GM21515 (cell line): ENCODE measurements at regions not wholly inside any gene's neighbourhood (a gene's known extent, or its start where the extent isn't known, plus 50 kb on each side); places are given as distances from the start of the nearest gene placed in this dataset.
"Not testable (repeated sequence)": the region's sequence is repeated elsewhere in the genome, so short reads cannot be mapped to it uniquely, and the experiment has no call there.

Experiments used
- ATAC-seq: cut with Tn5 transposase; IDR thresholded peaks from one replicate; pipeline ENCODE4 v1.9.1; 2021; ENCODE audit not compliant: unreplicated experiment

DNA sequence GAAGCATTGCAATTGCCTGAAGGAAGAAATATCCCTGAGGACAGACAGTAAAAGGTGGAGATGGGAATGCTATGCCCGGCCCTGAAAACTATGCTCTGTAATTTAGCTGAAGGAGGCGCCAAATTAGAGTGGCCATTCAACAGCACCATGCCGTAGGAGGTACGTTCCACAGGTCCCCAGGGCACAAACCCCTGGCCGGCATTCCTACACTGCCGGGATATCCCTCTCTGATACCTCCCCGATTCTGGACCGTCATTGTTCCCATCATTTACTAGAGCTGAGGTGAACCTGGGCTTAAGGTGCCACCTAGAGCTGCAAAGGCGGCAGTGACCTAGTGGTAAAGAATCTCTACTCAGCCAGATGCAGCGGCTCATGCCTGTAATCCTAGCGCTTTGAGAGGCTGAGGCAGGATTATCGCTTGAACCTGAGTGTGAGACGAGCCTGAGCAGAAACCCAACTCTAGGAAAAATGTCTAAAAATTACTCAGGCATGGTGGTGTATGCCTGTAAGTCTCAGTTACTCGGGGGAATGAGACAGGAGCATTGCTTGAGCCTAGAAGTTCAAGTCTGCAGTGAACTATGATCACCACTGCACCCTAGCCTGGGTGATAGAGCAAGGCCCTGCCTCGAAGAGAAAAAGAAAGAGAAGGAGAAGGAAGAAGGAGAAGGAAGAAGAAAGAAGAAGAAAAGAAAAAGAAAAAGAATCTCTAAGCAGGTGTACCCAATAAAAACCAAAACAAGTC, 53.0 kb upstream of the TNKS2 start:
- no peak for ATAC-seq

DNA sequence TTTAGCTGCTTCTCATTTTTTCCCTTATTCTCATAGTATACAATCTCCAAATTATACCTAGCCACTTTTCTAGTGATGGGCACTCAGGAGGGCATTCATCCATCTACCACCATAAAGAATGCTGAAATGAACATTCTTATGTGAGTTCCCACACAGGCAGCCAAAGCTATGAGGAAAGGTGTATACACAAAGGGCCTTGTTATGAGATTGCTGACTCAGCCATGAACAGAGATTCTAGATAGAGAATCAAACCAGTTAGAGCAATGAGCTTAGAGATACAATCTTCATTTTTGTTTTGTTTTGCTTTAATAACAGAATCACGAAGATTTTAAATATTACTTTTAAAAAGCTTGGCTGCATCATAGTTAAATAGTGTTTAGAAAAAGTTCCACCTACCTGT, 54.8 kb upstream of the TNKS2 start:
- ATAC-seq, result no peak

DNA sequence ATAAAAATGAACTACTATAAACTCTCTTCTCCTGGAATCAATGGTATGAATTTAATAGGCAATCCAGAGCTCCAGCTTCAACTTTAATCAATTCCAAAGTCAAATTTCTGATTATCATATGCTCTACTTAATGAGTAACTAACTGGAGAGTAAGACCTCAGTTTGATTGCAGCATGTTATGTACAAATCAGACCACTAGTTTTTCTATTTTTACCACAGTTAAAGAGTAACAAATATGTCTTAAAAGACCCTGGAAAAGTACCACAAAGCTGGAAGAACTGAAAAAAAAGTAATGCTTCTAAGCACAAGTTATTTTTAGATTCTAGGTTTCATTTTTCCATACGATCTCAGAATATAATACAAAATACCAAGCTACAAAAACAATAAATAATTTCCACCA, 56.0 kb upstream of the TNKS2 start:
- ATAC-seq, result no peak

DNA sequence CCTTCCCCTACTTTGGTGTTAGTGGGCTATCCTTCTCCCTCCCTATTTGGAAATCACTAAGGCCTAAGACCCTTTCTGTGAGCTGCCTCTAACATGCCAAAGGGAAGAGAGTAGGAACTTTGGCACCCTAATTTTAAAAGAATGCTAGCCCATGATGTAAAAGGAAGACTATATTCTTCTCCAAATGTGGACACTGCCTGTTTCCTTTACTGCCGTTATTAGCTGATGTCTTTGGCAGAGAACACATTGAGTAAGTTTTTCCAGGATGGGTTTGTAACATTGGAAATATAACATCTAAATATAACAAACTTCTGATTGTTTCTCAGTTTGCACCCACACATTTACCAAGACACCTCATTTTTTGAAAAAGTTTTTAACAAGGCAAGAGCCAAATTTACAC, 56.9 kb upstream of the TNKS2 start:
- no peak for ATAC-seq

DNA sequence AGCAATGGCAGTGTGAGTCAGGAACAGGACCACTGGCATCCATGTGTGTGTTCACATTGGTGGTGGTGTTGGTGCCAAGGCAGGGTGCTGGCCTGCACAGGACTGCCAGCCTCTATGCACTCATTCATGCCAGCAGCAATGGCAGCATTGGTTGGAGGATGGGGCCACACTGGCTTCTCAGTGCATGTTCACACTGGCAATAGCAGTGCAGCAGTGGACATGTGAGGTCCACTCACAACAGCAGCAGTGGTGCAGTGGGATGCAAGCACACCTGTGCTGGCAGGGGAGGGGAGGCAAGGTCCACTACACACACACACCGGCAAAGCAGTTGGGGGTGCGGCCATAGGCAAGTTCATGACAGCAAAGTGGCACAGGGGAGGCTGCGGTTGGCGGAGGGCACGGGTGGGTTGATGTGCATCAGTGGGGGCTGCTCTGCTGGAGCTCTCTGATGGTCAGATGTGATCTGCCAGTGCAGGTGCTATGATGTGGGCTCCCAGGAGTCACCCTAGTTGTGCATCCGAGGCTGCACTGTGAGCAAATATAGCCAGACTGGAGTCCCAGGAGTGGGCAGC, 57.8 kb upstream of the TNKS2 start:
- no peak for ATAC-seq

DNA sequence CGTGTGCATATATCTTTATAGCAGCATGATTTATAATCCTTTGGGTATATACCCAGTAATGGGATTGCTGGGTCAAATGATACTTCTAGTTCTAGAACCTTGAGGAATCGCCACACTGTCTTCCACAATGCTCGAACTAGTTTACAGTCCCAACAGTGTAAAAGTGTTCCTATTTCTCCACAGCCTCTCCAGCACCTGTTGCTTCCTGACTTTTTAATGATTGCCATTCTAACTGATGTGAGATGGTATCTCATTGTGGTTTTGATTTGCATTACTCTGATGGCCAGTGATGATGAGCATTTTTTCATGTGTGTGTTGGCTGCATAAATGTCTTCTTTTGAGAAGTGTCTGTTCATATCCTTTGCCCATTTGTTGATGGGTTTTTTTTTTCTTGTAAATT, 66.0 kb upstream of the TNKS2 start:
- ATAC-seq, result not testable (repeated sequence)

DNA sequence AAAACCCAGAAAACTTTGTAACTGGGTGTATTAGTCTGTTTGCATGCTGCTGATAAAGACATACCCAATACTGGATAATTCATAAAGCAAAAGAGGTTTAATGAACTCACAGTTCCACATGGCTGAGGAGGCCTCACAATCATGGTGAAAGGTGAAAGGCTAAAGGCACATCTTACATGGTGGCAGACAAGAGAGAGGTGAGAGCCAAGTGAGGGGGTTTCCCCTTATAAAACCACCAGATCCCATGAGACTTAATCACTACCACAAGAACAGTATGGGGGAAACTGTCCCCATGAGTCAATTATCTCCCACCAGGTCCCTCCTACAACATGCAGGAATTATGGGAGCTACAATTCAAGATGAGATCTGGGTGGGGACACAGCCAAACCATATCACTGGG, 68.9 kb upstream of the TNKS2 start:
- not testable (repeated sequence) for ATAC-seq

DNA sequence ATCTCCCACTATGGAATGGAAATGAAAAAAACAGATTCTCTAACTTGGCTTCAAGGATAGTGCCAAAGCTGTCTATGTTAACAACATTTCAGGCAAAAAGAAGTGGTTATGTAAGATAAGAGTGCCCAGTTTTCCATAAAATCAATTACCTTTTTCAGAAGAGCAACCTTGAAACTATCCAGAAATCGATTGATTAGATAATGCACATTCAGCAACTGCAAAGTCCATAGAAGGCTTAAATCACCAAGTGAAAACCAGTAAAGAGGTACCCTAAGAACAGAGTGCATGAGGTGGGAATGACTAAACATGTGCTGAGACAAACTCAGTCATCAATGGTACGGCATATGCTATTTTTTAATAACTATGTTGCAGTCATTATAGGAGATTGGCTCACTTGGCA, 71.9 kb upstream of the TNKS2 start:
- ATAC-seq, result no peak

DNA sequence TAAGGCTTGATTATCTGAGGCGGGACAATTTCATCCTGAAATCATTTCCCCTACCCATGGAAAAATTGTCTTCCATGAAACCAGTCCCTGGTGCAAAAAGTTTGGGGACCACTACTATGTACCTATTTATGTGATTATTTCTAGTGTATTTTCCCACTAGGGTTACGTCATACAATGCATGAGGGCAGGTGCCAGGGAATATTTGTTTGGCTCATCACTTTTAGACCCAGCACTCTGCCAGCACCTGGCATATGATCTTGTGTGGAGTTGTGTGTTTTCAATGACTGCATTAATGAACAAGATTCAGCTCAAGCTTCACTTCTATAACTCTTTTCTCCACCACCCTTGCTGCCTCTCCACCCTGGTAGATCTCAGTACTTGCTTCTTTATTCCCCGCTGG, 73.3 kb upstream of the TNKS2 start:
- ATAC-seq, result no peak

DNA sequence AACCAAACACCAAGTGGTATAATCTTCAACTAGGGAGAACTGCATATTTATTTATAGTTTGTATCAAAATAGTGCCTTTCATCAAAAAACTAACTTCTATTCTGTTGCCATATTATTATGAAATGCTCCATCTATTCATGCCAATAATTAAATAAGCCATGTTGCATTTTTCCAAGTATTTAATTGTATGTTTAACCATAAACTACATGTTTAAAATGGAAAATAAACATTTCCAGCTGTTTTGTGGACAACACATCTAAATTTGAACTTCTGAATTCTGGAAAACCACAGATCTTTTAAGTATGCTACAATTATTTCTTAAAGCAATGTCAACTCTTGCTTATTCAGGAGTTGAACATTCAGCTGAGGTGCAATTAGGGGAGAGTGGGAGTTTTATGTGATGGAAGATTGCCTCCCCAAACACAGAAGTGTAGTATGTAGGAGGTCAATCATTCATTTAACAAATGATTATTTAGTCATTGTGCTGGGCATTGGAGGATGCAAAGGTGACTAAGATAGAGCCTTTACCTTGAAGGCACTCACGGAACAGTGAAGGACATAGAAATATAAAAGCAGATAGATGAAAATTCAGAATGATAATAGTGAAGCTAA, 80.7 kb upstream of the PPP1R3C start:
- ATAC-seq, result no peak

DNA sequence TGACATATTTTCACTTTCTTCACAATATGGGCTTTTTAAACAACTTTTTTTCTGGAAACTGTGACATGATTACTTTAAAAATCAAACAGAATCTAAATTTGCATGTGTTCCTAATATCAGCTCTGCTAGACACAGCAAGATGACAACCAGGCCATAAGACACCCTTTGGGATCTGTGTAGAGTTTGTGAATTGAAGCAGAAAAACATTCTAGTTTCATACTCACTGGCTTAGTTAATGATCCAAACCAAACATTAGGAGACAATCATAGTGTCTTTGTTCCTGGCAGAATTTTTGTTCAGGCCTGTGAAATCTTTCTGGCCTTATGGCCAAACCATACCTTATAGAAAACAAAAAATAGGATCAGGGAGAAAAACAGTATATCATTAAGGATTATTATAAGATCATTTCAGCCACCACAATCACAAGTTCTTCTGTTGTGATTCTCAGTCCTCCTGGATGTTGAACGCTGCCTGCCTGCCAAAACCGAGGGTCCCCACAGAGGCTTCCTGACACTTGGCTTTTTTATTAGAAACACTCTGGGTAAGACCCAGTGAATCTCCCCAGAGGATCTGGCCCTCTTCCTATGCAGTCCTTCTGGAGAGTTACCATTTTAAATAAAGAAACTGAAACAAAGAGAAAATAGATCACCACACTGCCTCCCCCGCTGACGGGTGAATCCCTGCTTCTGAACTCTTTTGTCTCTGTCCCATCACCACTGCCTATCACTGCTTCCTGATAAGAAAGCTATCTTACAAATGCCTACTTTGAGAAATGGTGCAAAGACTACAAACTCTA, 79.2 kb upstream of the PPP1R3C start:
- ATAC-seq, result peak; percentile 72

DNA sequence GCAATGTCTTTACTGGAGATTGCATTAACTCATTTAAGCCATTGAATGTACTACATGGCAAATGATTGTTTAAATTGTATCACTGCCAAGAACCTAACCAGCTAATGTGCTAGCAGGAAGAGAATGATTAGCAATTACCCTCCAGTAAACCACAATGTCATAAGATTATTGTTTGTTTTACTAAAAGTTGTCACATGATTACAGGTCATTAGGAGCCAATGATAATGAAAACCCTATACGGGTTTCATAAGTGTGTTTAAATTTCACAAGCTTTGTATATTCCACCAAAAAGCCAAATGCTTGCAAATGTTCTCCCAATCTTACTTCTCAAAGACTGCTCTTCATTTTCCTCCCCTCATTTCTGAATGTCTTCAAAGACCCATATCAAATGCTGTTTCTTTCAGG, 76.5 kb upstream of the PPP1R3C start:
- no peak for ATAC-seq

DNA sequence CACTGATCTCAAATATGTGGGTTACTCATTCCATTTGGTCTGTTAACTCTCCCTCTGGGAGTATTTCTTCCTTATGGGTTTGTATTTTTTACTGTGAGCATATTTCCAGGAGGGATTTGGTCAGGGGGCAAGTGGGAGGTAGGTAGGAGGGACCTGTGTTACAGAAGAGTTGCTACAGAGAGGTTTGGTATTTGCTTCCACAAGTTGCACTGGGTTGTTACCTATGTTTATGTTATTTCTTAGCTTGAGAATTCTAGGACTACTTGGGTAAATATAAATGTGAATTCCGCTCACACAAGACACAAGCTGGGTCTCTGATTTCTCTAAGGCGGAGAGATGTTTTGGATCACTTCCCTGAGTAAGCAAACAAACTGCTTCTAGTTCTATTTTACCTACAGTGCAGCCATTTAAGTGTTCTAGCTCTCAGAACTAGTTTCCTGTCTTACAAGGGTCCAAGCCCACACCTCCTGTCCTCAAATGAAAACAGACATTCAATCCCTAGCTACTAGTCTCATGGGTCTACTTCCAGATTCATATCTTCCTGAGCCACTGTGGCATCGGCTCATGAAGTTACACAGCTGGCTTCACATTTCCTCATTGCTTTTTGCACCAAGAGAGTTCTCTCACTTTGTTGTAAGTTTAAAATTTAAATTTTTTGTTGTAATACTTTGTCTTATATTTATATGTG, 75.4 kb upstream of the PPP1R3C start:
- no peak for ATAC-seq

DNA sequence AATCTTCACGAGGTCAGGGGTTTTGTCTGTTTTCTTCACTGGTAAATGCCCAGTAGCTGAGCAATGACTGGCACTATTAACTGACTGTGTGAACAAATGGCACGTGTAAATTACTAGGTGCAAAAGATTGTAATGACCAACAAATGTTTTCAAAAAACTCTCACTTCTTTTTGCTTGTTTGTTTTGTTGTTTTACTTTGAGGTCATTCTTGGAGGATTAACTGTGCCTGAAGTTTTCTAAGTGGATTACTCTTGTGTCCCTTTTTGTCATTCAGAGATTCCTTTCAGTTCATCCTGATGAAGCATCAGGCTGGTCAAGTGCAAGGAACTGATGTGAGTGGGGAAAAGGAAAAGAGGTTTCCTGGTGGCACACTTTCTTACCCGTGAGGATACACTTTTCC, 74.4 kb upstream of the PPP1R3C start:
- no peak for ATAC-seq

DNA sequence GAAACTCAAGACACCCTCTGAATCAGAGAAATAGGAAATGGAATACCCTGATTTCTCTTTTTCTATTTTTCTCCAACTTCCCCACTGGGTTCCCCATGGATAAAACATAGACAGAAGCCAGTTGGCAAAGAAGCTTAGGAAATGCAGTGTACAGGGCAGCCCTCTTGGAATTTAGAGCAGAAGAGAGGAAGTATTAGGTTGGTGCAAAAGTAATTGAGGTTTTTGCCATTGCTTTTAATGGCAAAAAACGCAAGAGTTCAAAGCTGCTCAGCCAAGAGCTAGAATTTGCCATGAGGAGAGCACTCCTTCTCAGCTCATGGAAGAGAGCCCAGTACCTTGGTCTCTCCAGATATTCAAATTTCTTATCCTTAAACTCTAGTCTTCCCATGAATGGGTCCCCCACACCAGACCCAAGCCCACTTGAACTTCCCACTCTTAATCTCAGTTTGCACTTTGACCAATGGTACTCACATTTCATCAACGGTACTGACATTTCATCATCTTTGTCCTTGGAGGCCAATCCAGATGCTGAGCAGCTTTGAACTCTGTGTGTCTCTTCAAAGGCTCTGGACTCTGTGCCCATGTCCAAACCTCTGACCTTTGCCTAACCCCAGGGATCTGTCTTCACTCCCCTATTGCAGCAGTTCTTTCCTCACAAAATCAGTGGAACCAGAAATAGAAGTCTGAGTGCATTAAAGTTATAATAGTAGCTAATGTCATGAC, 73.2 kb upstream of the PPP1R3C start:
- no peak for ATAC-seq

DNA sequence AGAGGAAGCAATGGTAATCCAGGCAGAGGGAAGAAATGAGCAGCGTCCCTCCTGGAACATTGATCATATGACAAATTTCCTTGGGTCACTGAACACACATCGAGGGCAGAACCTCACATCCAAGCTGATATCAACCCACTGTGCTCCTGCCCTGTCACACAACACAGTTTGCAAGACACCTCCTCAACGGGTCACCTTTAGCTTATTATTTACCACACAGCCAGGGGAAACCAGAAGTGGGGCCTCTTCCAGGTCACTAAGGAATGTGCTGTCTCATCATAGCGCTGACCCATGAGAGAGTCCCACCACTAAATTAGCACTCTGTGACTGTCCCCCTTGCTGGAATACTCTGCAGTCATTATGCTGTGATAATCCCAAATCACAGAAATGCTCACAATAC, 69.7 kb upstream of the PPP1R3C start:
- ATAC-seq, result no peak

DNA sequence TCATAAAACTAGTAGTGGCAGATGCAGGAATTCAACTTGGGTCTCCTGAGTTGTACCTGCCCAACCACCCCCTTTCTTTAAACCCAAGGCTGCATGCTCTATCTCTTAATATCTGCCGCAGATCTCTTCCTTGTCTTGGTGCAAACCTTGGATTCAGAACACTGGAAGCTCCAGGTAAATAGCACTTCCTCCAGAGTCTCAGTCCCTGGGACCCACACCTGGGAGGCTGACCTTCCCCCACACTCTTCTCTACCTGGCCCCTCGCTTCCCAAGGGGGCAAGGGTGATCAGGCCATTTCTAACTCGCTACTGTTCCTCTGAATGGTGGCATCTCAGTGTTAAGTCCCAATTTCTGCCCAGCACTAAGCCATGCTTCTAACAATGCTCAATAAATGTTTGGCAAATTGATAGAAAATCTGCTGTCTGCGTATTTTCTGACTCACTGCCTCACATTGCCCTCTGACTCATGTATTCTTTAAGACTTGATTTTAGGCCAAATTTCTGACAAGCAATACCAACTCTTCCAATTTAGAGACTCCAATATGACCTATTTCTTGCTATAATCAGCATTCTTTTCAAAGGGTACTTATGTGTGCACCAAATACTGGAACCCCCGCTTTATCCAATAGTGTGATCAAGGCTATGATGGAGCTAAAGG, 68.0 kb upstream of the PPP1R3C start:
- ATAC-seq, result no peak

DNA sequence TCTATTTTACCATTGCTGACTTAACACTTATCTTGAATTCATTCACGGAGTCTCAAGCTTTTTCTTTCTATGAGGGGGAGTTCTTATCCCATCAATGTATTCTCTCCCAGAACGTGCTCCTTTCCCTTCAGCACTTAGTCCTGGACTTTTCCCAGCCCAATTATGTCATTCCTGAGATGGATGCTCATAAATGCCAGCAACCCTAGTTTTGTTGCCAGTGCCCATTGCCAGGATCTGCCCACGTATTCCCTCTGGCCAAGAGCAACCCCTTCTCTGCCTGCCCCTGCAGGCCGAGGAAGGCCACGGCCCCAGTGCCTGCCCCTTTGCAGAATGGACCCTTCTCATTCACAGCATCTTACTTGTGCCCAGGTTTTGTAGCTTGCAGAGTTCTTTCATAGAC, 67.4 kb upstream of the PPP1R3C start:
- ATAC-seq, result no peak

DNA sequence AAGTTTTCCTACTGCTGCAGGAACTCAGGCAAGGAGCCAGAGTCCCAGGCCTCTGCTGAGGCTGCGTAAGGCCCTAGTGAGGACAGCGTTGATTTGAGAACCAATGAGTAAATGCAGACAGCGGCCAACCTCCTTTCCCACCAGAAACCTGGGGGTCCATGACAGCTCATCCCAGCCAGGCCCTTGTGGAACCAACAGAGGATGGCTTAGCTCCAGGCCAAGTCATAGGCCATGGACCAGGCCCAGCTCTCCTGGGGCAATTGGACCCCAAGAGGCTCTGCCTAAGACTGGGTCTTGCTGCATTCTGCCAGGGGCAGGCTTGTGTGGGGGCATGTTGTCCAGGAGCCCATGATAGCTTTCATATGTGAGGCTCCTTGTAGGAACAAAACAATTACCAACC, 65.4 kb upstream of the PPP1R3C start:
- ATAC-seq, result no peak

DNA sequence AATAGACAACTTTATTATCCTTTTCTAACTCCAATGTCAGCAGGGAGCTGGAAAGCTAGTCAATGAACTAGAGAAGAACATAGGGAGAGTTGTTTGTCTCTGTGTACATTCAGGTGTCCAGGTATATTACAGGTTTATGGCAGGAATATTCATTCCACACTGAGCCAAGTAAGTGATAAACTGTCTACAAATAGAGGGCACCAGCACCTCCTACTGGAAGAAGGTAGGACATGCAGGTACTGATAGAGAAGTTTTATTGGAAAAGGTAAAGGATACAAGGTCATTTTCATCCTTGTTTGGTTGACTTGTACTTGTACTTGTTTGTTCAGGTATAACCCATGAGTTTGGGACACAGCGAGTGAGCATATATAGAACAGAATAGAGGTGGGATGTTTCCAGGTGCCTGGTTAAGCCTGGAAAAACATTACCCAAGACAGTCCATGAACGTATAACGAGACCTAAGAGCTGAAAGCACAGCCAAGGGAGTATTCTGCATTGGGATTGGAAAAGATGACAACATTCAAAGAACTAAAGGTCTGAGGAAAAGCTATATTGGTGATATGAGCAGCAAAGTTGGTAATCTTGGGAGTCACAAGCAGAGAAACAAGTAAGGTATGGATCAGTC, 61.4 kb upstream of the PPP1R3C start:
- ATAC-seq, result no peak
